ENCODE measurements at regions not wholly inside any gene's neighbourhood (a gene's known extent, or its start where the extent isn't known, plus 50 kb on each side); places are given as distances from the start of the nearest gene placed in this dataset.

GRCh38 chr17:72561266-72561665 lies 440.4 kb downstream of the SOX9 start:
- no peaks in the 10 kb centered on the region for H3K4me1 ChIP-seq (ENCODE audit: low read length)
- peaks cover 97% of the 10 kb centered on the region for H3K79me2 ChIP-seq (ENCODE audit: low read length)
- H4K20me1 ChIP-seq (ENCODE audit: insufficient read depth, low read length) = peaks cover 23% of the 10 kb centered on the region
- H3F3A ChIP-seq (ENCODE audit: insufficient read depth, low read length) = no peaks in the 10 kb centered on the region; the same call in 1 of the 2 replicates
- no peak overlapping the region for H3K9ac ChIP-seq (ENCODE audit: low read length)
- H2AFZ ChIP-seq (ENCODE audit: low read length) = no peak overlapping the region
- H3K4me3 ChIP-seq (ENCODE audit: low read length) = no peak overlapping the region
- no peaks in the 10 kb centered on the region for H3K27me3 ChIP-seq (replicated peaks; ENCODE audit: insufficient read depth, low read length)
- H3K27ac ChIP-seq (ENCODE audit: low read length) = no peak overlapping the region
- no peak overlapping the region for H3K4me2 ChIP-seq (ENCODE audit: low read depth, low read length)
- no peaks in the 10 kb centered on the region for H3K36me3 ChIP-seq (replicated peaks; ENCODE audit: insufficient read depth, low read length)
- no peaks in the 10 kb centered on the region for H3K9me3 ChIP-seq (replicated peaks; ENCODE audit: insufficient read depth, low read length)
- H3K9me2 ChIP-seq (replicated peaks; ENCODE audit: insufficient read depth, low read length) = no peaks in the 10 kb centered on the region
- TF ChIP-seq EZH2 (optimal IDR thresholded peaks at IDR 0.05; ENCODE audit: low read depth, low read length) (no peak), EZH2phosphoT487 (IDR thresholded peaks at IDR 0.05; ENCODE audit: low read length) (no peak), CTCF (IDR thresholded peaks at IDR 0.05; ENCODE audit: low read length) (no peak)
- no peak for DNase-seq

GRCh38 chr17:72561680-72562079 lies 440.9 kb downstream of the SOX9 start:
- Histone ChIP-seq H3K4me1 (ENCODE audit: low read length) (no peaks in the 10 kb centered on the region), H3K9me3 (replicated peaks; ENCODE audit: insufficient read depth, low read length) (no peaks in the 10 kb centered on the region), H3F3A (ENCODE audit: insufficient read depth, low read length) (no peaks in the 10 kb centered on the region; the same call in 1 of the 2 replicates), H3K79me2 (ENCODE audit: low read length) (peaks cover 97% of the 10 kb centered on the region), H3K9me2 (replicated peaks; ENCODE audit: insufficient read depth, low read length) (no peaks in the 10 kb centered on the region), H3K4me2 (ENCODE audit: low read depth, low read length) (no peak overlapping the region), H2AFZ (ENCODE audit: low read length) (no peak overlapping the region), H3K36me3 (replicated peaks; ENCODE audit: insufficient read depth, low read length) (no peaks in the 10 kb centered on the region), H3K9ac (ENCODE audit: low read length) (no peak overlapping the region), H3K27me3 (replicated peaks; ENCODE audit: insufficient read depth, low read length) (no peaks in the 10 kb centered on the region), H3K4me3 (ENCODE audit: low read length) (no peak overlapping the region), H4K20me1 (ENCODE audit: insufficient read depth, low read length) (peaks cover 20% of the 10 kb centered on the region), H3K27ac (ENCODE audit: low read length) (no peak overlapping the region)
- TF ChIP-seq EZH2 (optimal IDR thresholded peaks at IDR 0.05; ENCODE audit: low read depth, low read length) (no peak), EZH2phosphoT487 (IDR thresholded peaks at IDR 0.05; ENCODE audit: low read length) (no peak), CTCF (IDR thresholded peaks at IDR 0.05; ENCODE audit: low read length) (no peak)
- no peak for DNase-seq

GRCh38 chr17:72562615-72563188 lies 441.9 kb downstream of the SOX9 start:
- Histone ChIP-seq H3K79me2 (ENCODE audit: low read length) (peaks cover 97% of the 10 kb centered on the region), H3K27ac (ENCODE audit: low read length) (no peak overlapping the region), H3F3A (ENCODE audit: insufficient read depth, low read length) (no peaks in the 10 kb centered on the region; the same call in 1 of the 2 replicates), H3K36me3 (replicated peaks; ENCODE audit: insufficient read depth, low read length) (no peaks in the 10 kb centered on the region), H3K27me3 (replicated peaks; ENCODE audit: insufficient read depth, low read length) (no peaks in the 10 kb centered on the region), H3K9me3 (replicated peaks; ENCODE audit: insufficient read depth, low read length) (no peaks in the 10 kb centered on the region), H3K4me1 (ENCODE audit: low read length) (peaks cover 6% of the 10 kb centered on the region; the same call in 1 of the 2 replicates), H3K4me2 (ENCODE audit: low read depth, low read length) (no peak overlapping the region), H2AFZ (ENCODE audit: low read length) (no peak overlapping the region), H4K20me1 (ENCODE audit: insufficient read depth, low read length) (peaks cover 14% of the 10 kb centered on the region), H3K4me3 (ENCODE audit: low read length) (no peak overlapping the region), H3K9ac (ENCODE audit: low read length) (no peak overlapping the region), H3K9me2 (replicated peaks; ENCODE audit: insufficient read depth, low read length) (no peaks in the 10 kb centered on the region)
- no peak for DNase-seq
- no peak for TF ChIP-seq CTCF (IDR thresholded peaks at IDR 0.05; ENCODE audit: low read length)
- no peak for TF ChIP-seq EZH2phosphoT487 (IDR thresholded peaks at IDR 0.05; ENCODE audit: low read length)
- TF ChIP-seq EZH2 (optimal IDR thresholded peaks at IDR 0.05; ENCODE audit: low read depth, low read length) = no peak
